ENCODE measurements at regions not wholly inside any gene's neighbourhood (a gene's known extent, or its start where the extent isn't known, plus 50 kb on each side); places are given as distances from the start of the nearest gene placed in this dataset.

DNA sequence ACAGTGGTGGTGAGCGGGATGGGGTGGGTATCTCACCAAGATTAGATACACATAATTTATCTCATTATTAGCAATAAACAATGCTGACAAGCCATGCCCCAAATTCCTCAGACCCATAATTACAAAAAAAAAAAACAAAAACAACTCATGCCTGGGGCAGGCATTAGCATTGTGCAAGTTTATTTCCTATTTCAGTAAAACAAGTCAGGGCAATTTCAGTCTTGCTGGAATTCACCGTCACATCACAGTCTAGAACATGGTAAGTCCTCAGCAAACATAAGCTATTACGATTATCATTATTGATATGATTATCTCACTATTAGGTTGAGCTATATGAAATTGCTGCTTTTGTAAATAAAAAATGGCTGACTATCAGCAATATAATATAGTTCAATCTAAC, 57.5 kb upstream of the GNAQ start:
- Histone ChIP-seq H3K4me3 (replicated peaks in 1 of 2; ENCODE audit: low read depth in 1 of 2, low read length in 2 of 2) (no peak overlapping the region), H3K79me2 (ENCODE audit: insufficient read depth, low read length) (no peaks in the 10 kb centered on the region), H3K4me1 (ENCODE audit: control insufficient read depth in 1 of 2, insufficient read depth in 2 of 2, low read length in 2 of 2) (no peaks in the 10 kb centered on the region), H3K9me3 (ENCODE audit: control insufficient read depth in 1 of 2, insufficient read depth in 1 of 2, low read depth in 1 of 2, low read length in 2 of 2) (no peaks in the 10 kb centered on the region), H2AFZ (ENCODE audit: low read depth, low read length, poor library complexity, severe bottlenecking) (no peak overlapping the region), H3K27ac (ENCODE audit: low read depth, low read length) (no peak overlapping the region), H3K9ac (ENCODE audit: low read length) (no peak overlapping the region), H3K27me3 (ENCODE audit: insufficient read depth, low read length) (no peaks in the 10 kb centered on the region), H3K36me3 (ENCODE audit: control insufficient read depth in 1 of 2, insufficient read depth in 2 of 2, low read length in 2 of 2) (no peaks in the 10 kb centered on the region), H4K20me1 (ENCODE audit: insufficient read depth) (no peaks in the 10 kb centered on the region), H3K4me2 (ENCODE audit: low read length) (no peak overlapping the region), H3K9me2 (ENCODE audit: insufficient read depth) (no peaks in the 10 kb centered on the region)
- RAD21 ChIA-PET (ENCODE audit: low non-redundant PET in 1 of 2, low total read pairs in 2 of 2, uncharacterized antibody in 2 of 2, unreplicated experiment in 2 of 2) = no interaction called here
- no peak for ATAC-seq
- DNase-seq (ENCODE audit: low read depth, low spot score) = no peak
- BruUV-seq (replicated peaks) = no TSS peak
- TF ChIP-seq FOSL1 (IDR thresholded peaks at IDR 0.05; ENCODE audit: low read depth) (no peak), EZH2phosphoT487 (IDR thresholded peaks at IDR 0.05; ENCODE audit: borderline replicate concordance) (no peak), SIN3A (IDR thresholded peaks at IDR 0.05; ENCODE audit: low read depth) (no peak), SP1 (IDR thresholded peaks at IDR 0.05; ENCODE audit: low read depth) (no peak), CBX3 (IDR thresholded peaks at IDR 0.05; ENCODE audit: low read depth) (no peak), YY1 (IDR thresholded peaks at IDR 0.05; ENCODE audit: extremely low read depth, insufficient replicate concordance, low read depth, low read length) (no peak), CEBPB (IDR thresholded peaks at IDR 0.05; ENCODE audit: low read depth) (no peak), EGR1 (IDR thresholded peaks at IDR 0.05; ENCODE audit: low read depth) (no peak), CTCF (IDR thresholded peaks at IDR 0.05 in 2 of 3, conservative IDR thresholded peaks at IDR 0.05 in 1 of 3; ENCODE audit: borderline replicate concordance in 1 of 3, insufficient read depth in 1 of 3, low read depth in 2 of 3, low read length in 2 of 3) (no peak), ATF3 (IDR thresholded peaks at IDR 0.05) (no peak), TCF7L2 (IDR thresholded peaks at IDR 0.05; ENCODE audit: borderline replicate concordance, extremely low read depth, insufficient read depth, insufficient read length) (no peak), SRF (IDR thresholded peaks at IDR 0.05; ENCODE audit: low read depth) (no peak), RAD21 (IDR thresholded peaks at IDR 0.05; ENCODE audit: low read depth) (no peak), ZNF274 (IDR thresholded peaks at IDR 0.05; ENCODE audit: low read depth, low read length) (no peak)
- TF ChIP-seq, protein P1, sequence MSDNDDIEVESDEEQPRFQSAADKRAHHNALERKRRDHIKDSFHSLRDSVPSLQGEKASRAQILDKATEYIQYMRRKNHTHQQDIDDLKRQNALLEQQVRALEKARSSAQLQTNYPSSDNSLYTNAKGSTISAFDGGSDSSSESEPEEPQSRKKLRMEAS (IDR thresholded peaks at IDR 0.05) = no peak
- TF ChIP-seq, protein P2, sequence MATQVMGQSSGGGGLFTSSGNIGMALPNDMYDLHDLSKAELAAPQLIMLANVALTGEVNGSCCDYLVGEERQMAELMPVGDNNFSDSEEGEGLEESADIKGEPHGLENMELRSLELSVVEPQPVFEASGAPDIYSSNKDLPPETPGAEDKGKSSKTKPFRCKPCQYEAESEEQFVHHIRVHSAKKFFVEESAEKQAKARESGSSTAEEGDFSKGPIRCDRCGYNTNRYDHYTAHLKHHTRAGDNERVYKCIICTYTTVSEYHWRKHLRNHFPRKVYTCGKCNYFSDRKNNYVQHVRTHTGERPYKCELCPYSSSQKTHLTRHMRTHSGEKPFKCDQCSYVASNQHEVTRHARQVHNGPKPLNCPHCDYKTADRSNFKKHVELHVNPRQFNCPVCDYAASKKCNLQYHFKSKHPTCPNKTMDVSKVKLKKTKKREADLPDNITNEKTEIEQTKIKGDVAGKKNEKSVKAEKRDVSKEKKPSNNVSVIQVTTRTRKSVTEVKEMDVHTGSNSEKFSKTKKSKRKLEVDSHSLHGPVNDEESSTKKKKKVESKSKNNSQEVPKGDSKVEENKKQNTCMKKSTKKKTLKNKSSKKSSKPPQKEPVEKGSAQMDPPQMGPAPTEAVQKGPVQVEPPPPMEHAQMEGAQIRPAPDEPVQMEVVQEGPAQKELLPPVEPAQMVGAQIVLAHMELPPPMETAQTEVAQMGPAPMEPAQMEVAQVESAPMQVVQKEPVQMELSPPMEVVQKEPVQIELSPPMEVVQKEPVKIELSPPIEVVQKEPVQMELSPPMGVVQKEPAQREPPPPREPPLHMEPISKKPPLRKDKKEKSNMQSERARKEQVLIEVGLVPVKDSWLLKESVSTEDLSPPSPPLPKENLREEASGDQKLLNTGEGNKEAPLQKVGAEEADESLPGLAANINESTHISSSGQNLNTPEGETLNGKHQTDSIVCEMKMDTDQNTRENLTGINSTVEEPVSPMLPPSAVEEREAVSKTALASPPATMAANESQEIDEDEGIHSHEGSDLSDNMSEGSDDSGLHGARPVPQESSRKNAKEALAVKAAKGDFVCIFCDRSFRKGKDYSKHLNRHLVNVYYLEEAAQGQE (IDR thresholded peaks at IDR 0.05; ENCODE audit: low read depth) = no peak
- TF ChIP-seq, protein P3, sequence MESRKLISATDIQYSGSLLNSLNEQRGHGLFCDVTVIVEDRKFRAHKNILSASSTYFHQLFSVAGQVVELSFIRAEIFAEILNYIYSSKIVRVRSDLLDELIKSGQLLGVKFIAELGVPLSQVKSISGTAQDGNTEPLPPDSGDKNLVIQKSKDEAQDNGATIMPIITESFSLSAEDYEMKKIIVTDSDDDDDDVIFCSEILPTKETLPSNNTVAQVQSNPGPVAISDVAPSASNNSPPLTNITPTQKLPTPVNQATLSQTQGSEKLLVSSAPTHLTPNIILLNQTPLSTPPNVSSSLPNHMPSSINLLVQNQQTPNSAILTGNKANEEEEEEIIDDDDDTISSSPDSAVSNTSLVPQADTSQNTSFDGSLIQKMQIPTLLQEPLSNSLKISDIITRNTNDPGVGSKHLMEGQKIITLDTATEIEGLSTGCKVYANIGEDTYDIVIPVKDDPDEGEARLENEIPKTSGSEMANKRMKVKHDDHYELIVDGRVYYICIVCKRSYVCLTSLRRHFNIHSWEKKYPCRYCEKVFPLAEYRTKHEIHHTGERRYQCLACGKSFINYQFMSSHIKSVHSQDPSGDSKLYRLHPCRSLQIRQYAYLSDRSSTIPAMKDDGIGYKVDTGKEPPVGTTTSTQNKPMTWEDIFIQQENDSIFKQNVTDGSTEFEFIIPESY (IDR thresholded peaks at IDR 0.05; ENCODE audit: extremely low read depth, insufficient replicate concordance, low read length) = no peak
- CTCF ChIA-PET = no interaction called here
- intact Hi-C loops (cut with micrococcal nuclease) = no loop called here
- POLR2A ChIA-PET = no interaction called here

Data from HCT116 (cell line).